GM21515 (cell line): ENCODE measurements at regions not wholly inside any gene's neighbourhood (a gene's known extent, or its start where the extent isn't known, plus 50 kb on each side); places are given as distances from the start of the nearest gene placed in this dataset.

Experiments
- ATAC-seq: cut with Tn5 transposase; IDR thresholded peaks from one replicate; pipeline ENCODE4 v1.9.1; 2021; ENCODE audit not compliant: unreplicated experiment

DNA sequence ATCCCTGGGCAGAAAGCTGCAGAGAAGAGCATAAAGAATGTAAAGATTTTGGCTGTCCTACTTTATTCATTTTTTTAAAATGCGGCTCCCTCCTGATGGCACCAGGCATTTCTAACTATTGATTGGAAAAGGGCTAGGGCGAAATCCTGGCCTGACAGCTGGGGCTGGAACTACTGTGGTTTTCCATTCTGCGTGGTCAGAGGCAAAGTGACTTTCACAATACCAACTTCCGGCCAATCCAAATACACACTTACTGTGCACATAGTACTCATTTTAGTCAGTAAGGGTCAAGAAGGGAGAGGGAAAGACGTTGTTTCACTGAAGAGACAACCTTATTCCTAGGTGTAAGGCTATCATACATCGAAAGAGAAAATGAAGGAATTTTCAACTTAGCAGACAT is 113.8 kb upstream of the PMFBP1 start:
- no peak for ATAC-seq

DNA sequence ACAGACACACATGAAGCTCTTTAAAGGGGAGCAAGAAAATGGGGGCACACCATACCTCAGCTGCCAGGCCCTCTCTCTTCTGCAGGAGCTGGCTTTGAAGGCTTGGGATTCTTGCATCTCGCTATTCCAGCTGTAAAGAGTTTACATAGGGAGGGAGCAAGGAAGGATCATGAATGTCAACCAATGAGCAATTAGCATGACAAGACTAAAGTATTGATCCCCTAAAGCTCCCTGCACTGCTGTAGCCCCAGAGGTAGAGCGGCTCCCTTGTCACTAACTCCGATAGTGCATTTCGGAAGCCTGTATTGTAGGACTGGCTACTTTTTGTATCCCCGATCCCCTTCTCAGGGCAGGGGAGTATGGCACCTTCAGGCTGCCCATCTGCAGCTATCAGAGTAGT is 113.4 kb upstream of the PMFBP1 start:
- no peak for ATAC-seq

DNA sequence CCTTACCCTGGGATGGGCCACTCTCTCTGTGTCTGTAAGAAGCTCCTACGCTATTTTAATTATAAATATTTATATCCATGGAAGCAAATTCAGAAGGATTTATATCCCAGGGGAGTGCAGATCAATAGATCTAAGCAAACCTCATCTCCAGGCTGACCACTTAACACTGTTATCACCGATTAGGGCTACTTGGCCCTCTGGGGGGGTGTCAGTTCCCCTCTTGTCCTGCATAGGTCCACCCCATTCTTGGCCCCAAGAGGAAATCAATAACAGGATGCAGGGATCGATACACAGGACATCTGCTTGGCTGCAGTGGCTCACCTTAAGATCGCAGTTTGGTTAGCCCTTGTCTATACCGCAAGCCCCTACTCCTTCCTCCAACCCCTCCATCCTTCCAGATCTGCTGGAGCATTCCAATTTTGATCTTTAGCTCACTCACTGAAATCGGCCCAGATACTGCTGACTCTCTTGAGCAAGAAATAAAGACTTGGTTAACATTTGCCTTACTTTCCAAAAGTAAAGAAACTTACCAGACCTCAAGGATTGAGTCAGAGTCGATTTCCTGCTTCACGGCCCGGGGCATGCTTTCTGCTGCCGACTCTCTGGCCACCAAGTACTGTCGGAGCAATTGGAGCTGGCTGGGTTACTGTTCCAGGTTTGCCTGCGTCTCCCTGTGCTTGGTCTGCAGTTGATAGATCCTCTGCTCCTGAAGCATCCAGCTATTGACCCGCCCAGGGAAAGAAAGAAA is 112.3 kb upstream of the PMFBP1 start:
- no peak for ATAC-seq

DNA sequence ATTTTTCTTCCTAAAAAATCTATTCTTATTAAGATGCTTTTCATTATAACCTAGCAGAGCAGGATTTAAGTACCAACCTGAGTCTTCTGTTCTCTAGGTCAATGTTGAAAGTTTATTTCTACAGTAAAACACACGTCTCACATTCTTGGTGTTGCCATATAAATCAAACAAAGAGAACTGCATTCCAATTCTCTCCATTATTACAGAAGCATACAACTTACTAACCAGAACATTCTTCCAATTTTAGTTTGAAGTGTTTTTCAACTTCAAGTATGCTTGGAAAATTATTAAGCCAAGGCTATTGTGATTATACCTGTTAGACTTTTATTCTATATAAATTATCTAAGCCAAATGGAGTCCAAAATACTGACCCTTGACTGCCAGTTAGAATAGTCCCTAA is 110.4 kb upstream of the PMFBP1 start:
- no peak for ATAC-seq

DNA sequence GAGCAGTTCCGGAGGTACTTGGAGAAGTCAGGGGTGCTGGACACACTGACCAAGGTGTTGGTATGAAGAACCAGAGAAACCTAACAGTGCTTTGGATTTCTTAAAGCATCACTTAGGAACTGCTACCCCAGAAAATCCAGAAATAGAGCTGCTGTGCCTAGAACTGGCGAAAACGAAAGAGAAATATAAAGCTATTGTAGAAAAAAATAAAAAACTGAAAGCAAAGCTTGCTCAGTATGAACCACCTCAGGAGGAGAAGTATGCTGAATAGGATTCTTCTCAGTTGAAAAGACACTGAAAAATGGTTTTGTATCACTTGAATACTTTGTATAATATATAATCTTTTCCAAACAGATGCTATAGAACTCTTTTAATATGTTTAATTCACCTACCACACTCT is 106.3 kb upstream of the PMFBP1 start:
- ATAC-seq = no peak

DNA sequence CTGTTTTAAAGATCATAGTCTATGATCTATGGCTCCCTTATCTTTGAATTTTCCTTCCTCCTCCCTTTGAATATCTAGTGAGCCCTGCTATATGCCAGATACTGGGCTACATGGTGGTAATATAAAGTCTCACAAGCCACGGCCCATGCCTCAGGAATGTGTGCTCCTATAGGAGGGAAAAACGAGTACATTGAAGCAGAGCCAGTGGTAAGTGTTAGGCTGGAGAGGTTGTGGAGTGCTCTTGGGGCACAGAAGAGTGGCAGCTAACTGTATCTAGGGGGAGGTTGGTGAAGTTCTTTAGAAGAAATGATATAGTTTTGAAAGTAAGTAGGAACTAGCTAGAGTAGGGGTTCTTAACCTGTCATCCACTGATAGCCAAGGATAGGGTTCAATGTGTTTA is 105.8 kb upstream of the PMFBP1 start:
- ATAC-seq = no peak

DNA sequence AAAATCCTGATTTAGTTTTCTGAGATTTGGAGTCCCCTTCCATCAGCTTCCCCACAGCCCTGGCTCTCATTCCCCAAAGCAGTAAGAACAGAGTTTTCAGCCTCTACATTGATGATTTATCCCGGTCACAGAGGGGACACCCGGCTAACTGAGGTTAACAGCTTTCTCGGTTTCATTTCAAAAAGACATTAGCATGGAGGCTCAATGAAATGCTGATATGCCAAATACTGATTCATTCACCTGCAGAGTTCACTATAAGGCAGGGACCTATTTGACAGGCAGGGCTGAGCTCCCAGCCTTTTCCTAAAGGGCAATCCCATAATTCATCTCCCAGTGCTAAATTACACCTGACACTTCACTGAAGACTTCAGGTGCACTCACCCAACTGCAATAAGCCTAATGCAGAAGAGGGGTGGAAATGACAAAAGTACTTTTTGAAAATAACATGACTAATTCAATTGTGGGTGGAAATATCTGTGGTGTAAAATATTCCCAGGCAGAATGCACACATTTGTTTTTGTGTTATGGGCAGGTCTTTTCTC is 99.8 kb upstream of the PMFBP1 start:
- ATAC-seq = no peak

DNA sequence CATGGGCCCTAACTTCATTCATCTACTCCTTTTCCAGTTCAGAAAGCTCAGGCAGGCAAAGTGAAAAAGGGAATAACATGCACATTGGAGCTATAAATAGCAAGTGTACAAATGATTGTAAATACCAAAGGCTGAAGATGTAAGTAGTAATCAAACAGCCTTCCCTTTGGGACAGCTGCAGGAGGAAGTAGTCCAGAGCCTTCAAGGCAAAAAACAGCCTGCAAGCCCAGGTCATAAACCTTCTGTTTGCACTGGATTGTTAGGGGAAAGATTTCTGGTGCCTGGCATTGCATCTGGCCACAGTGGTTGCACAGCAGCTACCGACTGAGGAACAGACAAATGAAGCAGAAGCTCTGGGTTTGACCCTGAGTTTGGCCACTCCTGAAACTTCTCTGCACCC is 98.6 kb upstream of the PMFBP1 start:
- no peak for ATAC-seq

DNA sequence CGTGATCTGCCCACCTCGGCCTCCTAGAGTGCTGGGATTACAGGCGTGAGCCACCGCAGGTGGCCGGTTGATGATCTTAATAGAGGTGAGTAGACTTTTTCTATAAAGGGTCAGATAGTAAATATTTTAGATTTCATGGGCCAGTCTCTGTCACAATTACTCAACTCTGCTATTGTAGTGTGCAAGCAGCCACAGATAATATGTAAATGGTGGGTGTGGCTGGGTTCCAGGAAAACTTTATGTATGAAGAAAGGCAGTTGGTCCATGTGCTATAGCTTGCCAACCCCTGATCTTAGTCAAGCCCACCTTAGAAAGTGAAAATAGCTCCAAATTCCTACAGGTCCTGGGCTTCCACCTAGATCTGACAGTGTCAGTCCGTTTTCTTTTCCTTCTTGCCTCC is 94.9 kb upstream of the PMFBP1 start:
- no peak for ATAC-seq

DNA sequence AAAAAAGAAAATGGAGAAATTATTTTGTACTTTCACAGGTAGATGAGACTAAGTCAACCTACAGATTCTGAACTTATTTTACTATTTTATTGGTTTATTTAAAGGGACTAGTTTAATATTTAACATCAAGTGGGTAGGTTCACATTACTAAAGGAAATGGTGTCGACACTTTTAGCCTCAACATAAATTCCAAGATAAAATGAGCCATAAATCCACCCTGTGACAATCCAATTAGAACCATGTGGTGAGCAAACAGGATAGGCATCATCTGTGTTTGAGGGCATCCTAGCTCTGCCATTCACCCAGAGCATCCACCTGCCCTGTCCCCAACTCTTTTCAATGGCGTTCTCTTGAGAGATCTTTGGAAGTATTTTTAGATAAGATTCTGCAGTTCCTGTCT is 92.8 kb upstream of the PMFBP1 start:
- no peak for ATAC-seq

DNA sequence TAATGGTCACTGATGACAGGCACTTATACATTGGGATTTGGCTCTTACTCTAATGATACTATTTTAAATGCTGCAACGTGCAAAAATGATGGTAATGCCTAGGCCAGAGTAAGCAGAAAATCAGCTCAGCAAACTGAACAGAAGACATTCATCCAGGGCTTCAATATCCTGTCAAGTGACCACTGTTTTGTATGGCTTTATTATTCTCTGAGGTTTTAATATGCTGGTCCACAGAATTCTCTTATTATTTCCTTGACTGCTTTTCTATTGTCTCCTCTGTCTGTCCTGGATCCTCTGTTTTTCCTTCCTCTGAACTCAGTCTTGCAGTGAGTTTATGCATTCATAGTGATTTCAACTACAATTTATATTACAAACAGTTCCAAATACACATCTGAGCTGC is 90.8 kb upstream of the PMFBP1 start:
- ATAC-seq = no peak

DNA sequence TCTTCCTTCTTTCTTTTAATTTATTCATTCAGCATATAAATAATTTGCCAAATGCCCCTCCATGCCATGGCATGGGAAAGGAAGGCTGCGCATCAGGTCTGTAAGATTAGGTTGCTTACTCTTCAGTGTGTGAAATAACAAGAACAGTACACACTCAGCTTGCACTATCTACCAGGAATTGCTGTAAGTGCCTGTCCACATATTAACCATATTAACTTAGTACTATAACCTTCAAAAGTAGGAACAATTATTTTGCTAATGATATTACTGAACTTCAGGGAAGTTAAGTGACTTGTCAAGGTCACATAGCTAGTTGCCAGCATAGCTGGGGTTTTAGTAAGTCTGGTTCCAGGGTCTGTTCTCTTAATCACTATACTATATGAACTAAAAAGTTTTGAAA is 89.2 kb upstream of the PMFBP1 start:
- ATAC-seq = no peak

DNA sequence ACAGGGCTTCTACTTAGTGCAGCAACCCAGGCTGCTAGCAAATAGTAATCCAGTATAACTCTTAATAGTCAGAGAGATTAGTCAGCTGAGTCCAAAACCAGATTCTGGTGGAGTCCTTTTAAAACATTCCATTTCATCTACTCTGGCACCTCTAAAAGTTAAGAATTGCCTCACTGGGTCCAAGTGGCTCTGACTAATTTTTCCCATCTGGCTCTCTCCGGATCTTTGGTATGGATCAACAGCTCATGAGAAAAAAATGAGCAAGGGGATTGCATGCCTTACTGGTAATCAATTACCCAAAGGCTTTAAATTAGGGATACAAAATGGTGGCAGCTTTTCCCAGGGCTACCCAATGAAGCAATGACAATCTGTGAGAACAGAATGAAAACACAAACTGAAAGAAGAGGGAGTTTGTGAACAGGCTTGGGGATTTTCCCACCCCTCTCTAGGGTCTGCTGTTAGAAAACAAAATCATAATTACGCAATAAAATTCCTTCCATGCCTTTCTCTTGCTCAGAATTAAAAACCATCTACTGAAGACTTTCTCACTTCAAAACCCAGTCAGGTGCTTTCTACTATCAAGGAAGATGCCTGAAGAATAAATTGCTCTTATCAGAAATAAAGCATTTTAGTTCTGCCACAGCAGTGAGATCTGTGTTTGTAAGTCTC is 84.6 kb upstream of the PMFBP1 start:
- ATAC-seq = no peak

DNA sequence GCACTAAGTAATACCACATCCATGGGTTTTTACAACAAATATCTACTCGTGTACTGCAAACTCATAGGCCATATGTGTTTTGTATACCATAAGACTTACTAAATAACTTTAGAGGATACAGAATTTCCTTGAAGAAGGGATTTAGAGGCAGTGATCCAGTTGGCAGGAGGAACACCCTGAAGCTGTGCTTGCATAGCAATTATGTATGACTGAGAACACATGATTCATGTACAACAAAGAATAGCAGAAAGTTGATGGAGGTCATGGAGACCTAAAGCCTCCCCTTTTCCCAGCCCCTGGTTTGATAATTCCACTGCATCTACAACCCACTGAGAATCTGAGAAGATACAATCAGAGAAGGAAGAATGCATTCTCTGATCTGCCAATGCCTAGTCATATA is 83.8 kb upstream of the PMFBP1 start:
- no peak for ATAC-seq

DNA sequence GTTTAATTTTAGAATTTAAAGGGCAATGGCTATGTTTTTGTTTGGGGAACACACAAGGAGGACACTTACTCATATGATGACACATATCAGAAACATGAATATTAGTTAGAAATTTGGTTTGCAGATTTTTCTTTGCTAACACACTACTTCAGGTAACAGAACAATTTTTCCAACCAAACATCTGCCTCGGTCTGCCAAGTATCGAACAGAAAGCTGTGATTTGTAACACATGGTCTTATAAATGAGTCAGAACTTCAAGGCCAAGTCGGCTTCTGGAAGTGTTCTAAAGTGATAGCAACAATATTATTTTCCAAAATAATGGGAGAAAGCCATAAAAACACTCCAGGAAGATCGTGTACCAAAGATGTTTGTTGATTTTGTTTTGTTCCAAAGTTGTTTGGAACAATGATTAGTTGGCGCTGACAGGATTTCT is 75.9 kb upstream of the PMFBP1 start:
- no peak for ATAC-seq

DNA sequence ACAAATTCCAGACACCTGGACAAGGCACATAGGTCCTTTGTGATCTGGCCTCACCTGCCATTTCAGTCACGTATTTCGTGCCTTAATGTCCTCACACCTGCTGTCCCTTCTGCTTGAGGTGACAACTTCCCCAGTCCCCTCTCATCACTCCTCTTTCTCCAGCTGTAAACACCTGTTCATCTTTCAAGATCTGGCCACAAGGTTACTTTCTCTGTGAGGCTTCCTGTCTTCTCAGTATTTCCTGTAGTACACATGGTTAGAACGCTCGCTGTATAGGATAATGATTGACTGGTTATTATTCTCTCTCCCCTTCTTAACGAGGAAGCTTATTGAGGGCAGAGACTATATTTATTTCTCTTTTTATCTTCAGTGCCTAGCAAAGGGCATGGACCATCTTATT is 74.5 kb upstream of the PMFBP1 start:
- peak; percentile 90 for ATAC-seq

DNA sequence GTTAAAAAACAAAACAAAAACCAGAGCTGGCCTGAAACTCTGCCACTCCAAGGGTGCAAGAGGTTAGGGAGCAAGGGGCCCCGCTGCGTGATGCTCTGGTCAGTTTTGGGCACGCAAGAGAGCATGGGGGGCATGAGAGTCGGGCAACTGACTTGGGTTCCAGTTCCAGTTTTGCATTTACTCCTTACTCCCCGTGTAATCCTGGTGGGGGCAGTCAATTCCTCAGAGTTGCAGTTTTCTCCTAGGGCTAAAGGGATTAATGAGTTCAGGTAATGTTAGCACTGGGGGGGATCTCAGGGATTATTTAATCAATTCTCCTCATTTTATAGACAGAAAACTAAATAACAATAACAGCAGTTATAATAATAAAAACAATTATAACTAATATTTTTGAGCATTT is 72.9 kb upstream of the PMFBP1 start:
- no peak for ATAC-seq

DNA sequence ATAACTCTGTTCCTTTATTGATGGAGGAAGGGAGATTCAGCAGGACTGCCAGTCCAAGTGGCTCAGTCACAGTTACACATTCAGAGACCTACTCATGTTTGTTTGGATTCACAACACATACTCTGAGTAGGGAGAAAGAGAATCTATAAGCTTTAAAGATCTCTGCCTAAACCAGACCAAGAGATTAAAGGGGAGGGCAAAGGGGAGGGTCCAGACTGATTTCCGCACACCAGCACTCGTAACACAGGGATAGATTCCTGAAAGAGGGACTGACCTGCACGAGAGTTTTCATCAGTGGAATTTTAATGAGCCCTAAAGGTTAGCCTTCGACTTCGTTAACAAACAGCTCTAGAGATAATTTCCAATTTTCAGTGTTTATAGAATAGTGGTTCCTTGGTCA is 71.7 kb upstream of the PMFBP1 start:
- no peak for ATAC-seq

DNA sequence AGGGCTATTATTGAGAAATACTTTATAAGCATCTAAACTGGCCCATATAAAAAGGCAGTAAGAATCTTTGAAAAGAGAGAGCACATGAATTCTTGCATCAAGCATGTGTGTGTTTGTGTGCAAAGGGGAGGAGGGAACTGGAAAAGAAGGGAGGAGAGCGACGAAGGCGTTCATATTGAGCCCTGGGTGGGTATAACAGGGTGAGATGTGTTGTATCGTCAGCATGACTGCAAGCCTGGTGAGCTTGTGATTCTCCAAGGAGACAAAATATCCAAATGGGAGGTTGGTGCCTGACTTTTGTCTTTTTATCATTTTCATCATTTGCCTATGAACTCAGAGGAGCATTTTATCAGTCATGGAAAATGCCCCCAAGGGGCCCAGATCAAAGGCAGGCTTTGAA is 70.8 kb upstream of the PMFBP1 start:
- no peak for ATAC-seq

DNA sequence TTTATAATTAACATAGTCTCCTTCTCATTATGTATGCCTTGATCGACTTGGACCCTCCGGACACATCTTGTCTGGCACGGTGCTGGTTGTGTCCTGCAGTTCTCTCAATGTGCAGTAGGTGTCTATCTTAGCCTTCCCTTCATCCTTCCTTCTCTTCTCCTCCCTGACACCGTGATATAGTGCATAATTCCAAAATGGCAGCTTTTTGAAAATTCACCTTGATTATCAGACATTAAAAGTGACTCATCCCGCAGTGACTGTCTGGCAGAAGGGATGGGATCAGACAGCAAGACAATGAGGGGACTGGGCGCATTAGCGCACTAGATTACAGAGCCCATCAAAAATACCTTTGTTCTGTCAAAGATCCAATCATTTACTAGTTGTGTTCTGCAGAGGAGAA is 70.0 kb upstream of the PMFBP1 start:
- no peak for ATAC-seq

DNA sequence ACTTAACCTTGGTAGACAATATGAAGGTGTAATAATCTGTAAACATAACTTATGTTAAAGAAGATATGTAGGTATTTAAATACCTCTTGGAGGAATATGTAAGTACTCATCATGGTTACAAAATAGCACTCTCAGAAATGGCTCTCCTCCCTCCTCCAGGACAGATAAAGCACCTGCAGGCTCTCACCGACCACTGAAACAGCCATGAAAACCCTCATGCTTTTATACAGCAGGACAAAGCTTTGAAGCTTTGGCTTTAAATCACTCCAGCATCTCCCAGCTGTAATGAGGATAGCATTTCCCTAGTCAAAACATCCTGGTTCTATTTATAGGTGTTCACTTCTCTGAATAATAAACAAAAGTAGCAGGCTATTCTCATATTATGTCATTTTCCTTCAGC is 69.1 kb upstream of the PMFBP1 start:
- no peak for ATAC-seq

DNA sequence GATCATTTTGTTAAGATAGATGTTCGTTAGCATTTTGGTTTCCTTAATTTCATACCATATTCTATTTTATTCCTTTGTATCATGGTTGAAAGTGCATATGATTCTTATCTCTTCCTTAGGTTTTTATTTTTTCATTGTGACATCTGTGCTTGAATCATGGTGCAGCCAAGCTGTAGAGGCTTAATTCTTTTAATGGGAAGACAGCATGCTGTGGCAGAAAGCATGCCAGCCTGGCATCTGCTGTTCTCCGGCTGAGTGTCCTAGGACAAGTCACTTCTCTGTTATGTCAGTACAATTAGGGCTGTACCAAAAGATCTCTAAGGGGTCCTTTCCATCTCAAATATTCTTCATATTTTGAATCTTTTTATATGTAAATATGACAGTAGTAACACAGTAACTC is 68.5 kb upstream of the PMFBP1 start:
- no peak for ATAC-seq

DNA sequence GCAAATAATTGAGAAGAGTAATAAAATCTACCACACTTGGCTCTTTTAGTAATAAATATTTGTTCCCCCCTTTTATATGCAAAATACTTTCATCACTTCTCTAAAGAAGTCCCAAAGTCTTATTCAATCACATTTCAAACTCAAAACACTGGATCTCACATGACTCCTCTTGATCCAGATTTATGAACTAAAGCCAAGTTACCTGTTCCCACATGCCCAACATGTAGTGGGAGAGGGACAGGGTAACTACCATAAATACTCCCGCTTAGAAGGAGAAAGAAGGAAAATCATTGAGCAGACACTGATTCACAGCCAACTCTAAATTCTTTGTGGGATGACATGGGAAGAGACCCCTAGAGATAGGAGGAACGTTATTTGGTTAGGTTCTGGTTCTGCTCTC is 64.9 kb upstream of the PMFBP1 start:
- ATAC-seq = no peak
